Kidney (tissue), 13 donors: ENCODE measurements at regions not wholly inside any gene's neighbourhood (a gene's known extent, or its start where the extent isn't known, plus 50 kb on each side); places are given as distances from the start of the nearest gene placed in this dataset.

ENCODE experiments used
- DNase-seq, 5 donors: peaks; one replicate each; pipeline ENCODE4 v3.0.0-alpha.2; 2013 to 2020
- FAIRE-seq: peaks from 2 replicates; lab custom pipeline; 2012; peaks lifted over from hg19 to GRCh38; lab: Jason Lieb, UNC
- H3K27ac ChIP-seq, 2 donors: one replicate each; pipeline ENCODE4 v1.7.0; 2013; ENCODE audit warnings: low read depth in 2 of 2, low read length in 2 of 2, inconsistent platforms in 1 of 2
- H3K27me3 ChIP-seq: one replicate; pipeline ENCODE4 v1.7.1; 2013; ENCODE audit warnings: low read length, inconsistent platforms; ENCODE audit not compliant: control insufficient read depth, insufficient read depth
- H3K36me3 ChIP-seq, 3 donors: one replicate each; pipeline versions ENCODE4 v1.7.0 to v1.7.1; 2013; ENCODE audit warnings: low read length in 3 of 3, control low read depth in 1 of 3, inconsistent platforms in 1 of 3; ENCODE audit not compliant: insufficient read depth in 3 of 3, control insufficient read depth in 2 of 3
- H3K4me1 ChIP-seq, 3 donors: one replicate each; pipeline versions ENCODE4 v1.7.0 to v1.7.1; 2013; ENCODE audit warnings: low read length in 3 of 3, inconsistent platforms in 1 of 3, low read depth in 1 of 3; ENCODE audit not compliant: control insufficient read depth in 2 of 3, insufficient read depth in 2 of 3
- H3K4me3 ChIP-seq, 3 donors: one replicate each; pipeline versions ENCODE4 v1.7.0 to v1.8.1; 2013; ENCODE audit warnings: low read length in 3 of 3, control low read depth in 1 of 3, inconsistent platforms in 1 of 3
- H3K9ac ChIP-seq, 3 donors: one replicate each; pipeline versions ENCODE4 v1.7.0 to v1.7.1; 2013; ENCODE audit warnings: low read length in 3 of 3, control low read depth in 1 of 3, inconsistent platforms in 1 of 3
- H3K9me3 ChIP-seq, 3 donors: one replicate each; pipeline versions ENCODE4 v1.7.0 to v1.7.1; 2013; ENCODE audit warnings: low read length in 3 of 3, control low read depth in 1 of 3, inconsistent platforms in 1 of 3; ENCODE audit not compliant: control insufficient read depth in 2 of 3, insufficient read depth in 1 of 3
- intact Hi-C: fragments of 100-400 bp; cut with DNase I; formaldehyde crosslinking; loops from one replicate; pipeline ENCODE4 v1.11.1; 2022
- TF ChIP-seq, protein P1 (sequence below): IDR thresholded peaks from 3 replicates; pipeline ENCODE4 v1.5.1; 2012; ENCODE audit warnings: mild to moderate bottlenecking, moderate library complexity, borderline replicate concordance; ENCODE audit not compliant: insufficient read depth; ENCODE audit errors: extremely low read depth
- donor health status: control.
- donor health status: control.
- donor health status: control.
- donor health status: control.
- donor health status: control.
- donor health status: DM: yes; HTN: yes; CAD: no.
- donor health status: Normal renal cell carcinoma (clear cell type).

DNA sequence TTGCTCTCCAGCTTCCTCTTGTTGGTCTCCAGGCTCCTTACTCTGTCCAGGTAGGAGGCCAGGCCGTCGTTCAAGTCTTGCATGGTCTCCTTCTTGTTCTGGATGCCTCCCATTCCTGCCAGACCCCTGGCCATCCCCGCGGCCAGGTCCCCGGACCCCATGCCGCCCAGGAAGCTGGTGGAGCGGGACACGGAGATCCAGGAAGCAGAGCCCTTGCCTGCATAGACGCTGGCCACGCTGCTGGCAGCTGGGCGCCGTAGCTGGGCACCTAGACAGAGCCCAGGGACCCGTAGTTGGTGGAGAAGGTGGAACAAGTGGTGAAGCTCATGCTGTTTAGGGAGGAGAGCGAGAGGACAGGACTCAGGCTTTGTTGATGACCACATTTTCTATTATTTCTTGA lies 1584.0 kb upstream of the ACO1 start:
- TF ChIP-seq, protein P1, sequence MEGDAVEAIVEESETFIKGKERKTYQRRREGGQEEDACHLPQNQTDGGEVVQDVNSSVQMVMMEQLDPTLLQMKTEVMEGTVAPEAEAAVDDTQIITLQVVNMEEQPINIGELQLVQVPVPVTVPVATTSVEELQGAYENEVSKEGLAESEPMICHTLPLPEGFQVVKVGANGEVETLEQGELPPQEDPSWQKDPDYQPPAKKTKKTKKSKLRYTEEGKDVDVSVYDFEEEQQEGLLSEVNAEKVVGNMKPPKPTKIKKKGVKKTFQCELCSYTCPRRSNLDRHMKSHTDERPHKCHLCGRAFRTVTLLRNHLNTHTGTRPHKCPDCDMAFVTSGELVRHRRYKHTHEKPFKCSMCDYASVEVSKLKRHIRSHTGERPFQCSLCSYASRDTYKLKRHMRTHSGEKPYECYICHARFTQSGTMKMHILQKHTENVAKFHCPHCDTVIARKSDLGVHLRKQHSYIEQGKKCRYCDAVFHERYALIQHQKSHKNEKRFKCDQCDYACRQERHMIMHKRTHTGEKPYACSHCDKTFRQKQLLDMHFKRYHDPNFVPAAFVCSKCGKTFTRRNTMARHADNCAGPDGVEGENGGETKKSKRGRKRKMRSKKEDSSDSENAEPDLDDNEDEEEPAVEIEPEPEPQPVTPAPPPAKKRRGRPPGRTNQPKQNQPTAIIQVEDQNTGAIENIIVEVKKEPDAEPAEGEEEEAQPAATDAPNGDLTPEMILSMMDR = no peak
- FAIRE-seq = no peak
- Histone ChIP-seq H3K9ac (no peak overlapping the region), H3K36me3 (no peaks in the 10 kb centered on the region), H3K9me3 (no peaks in the 10 kb centered on the region), H3K4me1 (no peaks in the 10 kb centered on the region), H3K27me3 (no peaks in the 10 kb centered on the region), H3K4me3 (no peak overlapping the region), H3K27ac (no peak overlapping the region)
- intact Hi-C loops = no loop called here
- DNase-seq = peak in 1 of 5 donors; percentile 55

- Histone ChIP-seq H3K36me3 (no peaks in the 10 kb centered on the region), H3K4me3 (no peak overlapping the region), H3K9ac (no peak overlapping the region), H3K4me1 (no peaks in the 10 kb centered on the region), H3K27me3 (no peaks in the 10 kb centered on the region), H3K9me3 (no peaks in the 10 kb centered on the region), H3K27ac (no peak overlapping the region)
- FAIRE-seq = no peak
- intact Hi-C loops = no loop called here
- DNase-seq = no peak
- TF ChIP-seq, protein P1 = no peak
Observed at GRCh38 chr9:30812821-30813220, 1571.6 kb upstream of the ACO1 start.

DNA sequence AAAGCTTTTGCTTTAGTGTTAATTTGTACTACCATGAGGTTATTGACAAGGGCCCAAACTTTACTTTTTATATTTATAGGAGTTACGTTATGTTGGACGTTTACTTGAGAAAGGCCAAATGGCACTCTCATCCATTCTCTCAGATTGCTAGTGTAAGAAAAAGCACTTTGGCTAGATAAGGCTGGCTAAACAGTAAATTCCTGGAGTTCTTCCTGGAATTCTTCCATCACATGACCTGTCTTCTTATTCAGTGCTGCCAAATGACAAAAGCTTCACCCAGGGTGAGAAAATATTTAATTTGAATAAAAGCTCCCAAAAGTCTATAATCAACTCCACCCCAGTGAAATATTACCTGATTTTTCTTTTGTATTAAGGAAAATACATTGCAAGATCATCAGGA lies 1568.9 kb upstream of the ACO1 start:
- FAIRE-seq (no peak), DNase-seq (peak in 2 of 5 donors; percentile 6 to 9)
- Histone ChIP-seq H3K4me3 (no peak overlapping the region), H3K27ac (no peak overlapping the region), H3K4me1 (no peaks in the 10 kb centered on the region), H3K9me3 (no peaks in the 10 kb centered on the region), H3K36me3 (no peaks in the 10 kb centered on the region), H3K9ac (no peak overlapping the region), H3K27me3 (no peaks in the 10 kb centered on the region)
- TF ChIP-seq, protein P1 = no peak
- intact Hi-C loops = no loop called here

DNA sequence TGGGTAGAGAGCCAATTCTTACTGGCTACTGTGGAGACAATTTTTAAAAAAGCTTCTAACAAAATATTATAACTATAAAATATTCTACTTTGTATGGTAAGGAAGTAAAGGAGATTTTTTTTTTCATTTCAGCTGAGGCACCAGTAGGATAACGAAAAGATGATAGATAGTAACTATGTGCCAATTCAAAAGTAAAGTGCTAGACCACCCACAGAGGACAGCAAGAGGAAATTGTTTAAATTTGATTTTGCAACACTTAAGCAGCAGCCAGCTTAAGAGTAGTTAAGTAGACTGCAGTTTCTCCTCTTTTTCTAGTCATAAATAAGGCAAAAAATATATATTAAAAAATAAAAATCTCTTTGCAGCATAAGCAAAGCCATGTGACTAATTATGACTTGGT lies 1539.3 kb upstream of the ACO1 start:
- H3K36me3 ChIP-seq = no peaks in the 10 kb centered on the region
- intact Hi-C loops = no loop called here
- TF ChIP-seq, protein P1 = no peak
- no peak overlapping the region for H3K9ac ChIP-seq
- DNase-seq (no peak), FAIRE-seq (no peak)
- H3K9me3 ChIP-seq = no peaks in the 10 kb centered on the region
- no peaks in the 10 kb centered on the region for H3K27me3 ChIP-seq
- H3K27ac ChIP-seq = no peak overlapping the region
- no peak overlapping the region for H3K4me3 ChIP-seq
- H3K4me1 ChIP-seq = no peaks in the 10 kb centered on the region
